ENCODE measurements at regions not wholly inside any gene's neighbourhood (a gene's known extent, or its start where the extent isn't known, plus 50 kb on each side); places are given as distances from the start of the nearest gene placed in this dataset.

GRCh38 chr2:136613096-136613495 is 152.2 kb upstream of the THSD7B start (continued):
- no peak for TF ChIP-seq POLR2AphosphoS2 (IDR thresholded peaks at IDR 0.05; ENCODE audit: low read depth, low read length)
- no peak for TF ChIP-seq IRF3 (IDR thresholded peaks at IDR 0.05)
- no peak for TF ChIP-seq ZNF24 (IDR thresholded peaks at IDR 0.05)
- no peak for TF ChIP-seq SMC3 (IDR thresholded peaks at IDR 0.05; ENCODE audit: borderline replicate concordance, low read length)
- TF ChIP-seq E4F1 (IDR thresholded peaks at IDR 0.05; ENCODE audit: borderline replicate concordance, partially characterized antibody) = no peak
- no peak for TF ChIP-seq IRF4 (IDR thresholded peaks at IDR 0.05; ENCODE audit: low read depth, low read length)
- no peak for TF ChIP-seq MAX (IDR thresholded peaks at IDR 0.05; ENCODE audit: low read depth, low read length)
- no peak for TF ChIP-seq DPF2 (IDR thresholded peaks at IDR 0.05)
- TF ChIP-seq SREBF2 (IDR thresholded peaks at IDR 0.05; ENCODE audit: low read length) = no peak

- H2AFZ ChIP-seq (ENCODE audit: control insufficient read depth, low read depth, low read length) = no peak overlapping the region
- DNase-seq (ENCODE audit: low read depth, low spot score) (no peak), FAIRE-seq (no peak), ATAC-seq (no peak)
- H3K27ac ChIP-seq (ENCODE audit: control insufficient read depth, insufficient read depth) = no peak overlapping the region
- ChIA-PET SMC1A (ENCODE audit: uncharacterized antibody, unreplicated experiment) (no interaction called here), POLR2A (no interaction called here), RAD21 (ENCODE audit: unreplicated experiment) (no interaction called here), CTCF (no interaction called here)
- BruUV-seq (replicated peaks) = no TSS peak
- no peaks in the 10 kb centered on the region for H3K4me1 ChIP-seq (ENCODE audit: control insufficient read depth, insufficient read depth, low read length)
- H3K4me3 ChIP-seq = no peak overlapping the region
- no peak overlapping the region for H3K4me2 ChIP-seq (ENCODE audit: control insufficient read depth, insufficient read depth)
- H3K9ac ChIP-seq (ENCODE audit: control insufficient read depth, insufficient read depth, low read length) = no peak overlapping the region
- H4K20me1 ChIP-seq (ENCODE audit: control insufficient read depth, insufficient read depth) = no peaks in the 10 kb centered on the region
- H3K27me3 ChIP-seq (replicated peaks in 1 of 2; ENCODE audit: control insufficient read depth in 2 of 2, insufficient read depth in 2 of 2, low read length in 1 of 2) = peaks cover 0 to 1% of the 10 kb centered on the region in 2 experiments; a peak in 2 of 4 replicates
- intact Hi-C loops (cut with micrococcal nuclease; ENCODE audit: unreplicated experiment) (no loop called here), in situ Hi-C loops (cut with MboI) (no loop called here)
- 19% methylated on average over 3 of the region's 3 CpGs for WGBS (ENCODE audit: insufficient coverage, insufficient replicate concordance, low lambda C conversion rate, missing lambda C conversion rate)
- H3K36me3 ChIP-seq (ENCODE audit: control insufficient read depth in 2 of 2, insufficient read depth in 2 of 2, low read length in 1 of 2) = no peaks in the 10 kb centered on the region
- no peaks in the 10 kb centered on the region for H3K79me2 ChIP-seq (ENCODE audit: control insufficient read depth, insufficient read depth, low read length)
- no peaks in the 10 kb centered on the region for H3K9me3 ChIP-seq (replicated peaks; ENCODE audit: control insufficient read depth, insufficient read depth, low read length)
- TF ChIP-seq POLR2AphosphoS2 (IDR thresholded peaks at IDR 0.05; ENCODE audit: low read depth, low read length) (no peak), FOXM1 (IDR thresholded peaks at IDR 0.05; ENCODE audit: low read depth, low read length) (no peak), IRF3 (IDR thresholded peaks at IDR 0.05) (no peak), RUNX3 (IDR thresholded peaks at IDR 0.05; ENCODE audit: low read length) (no peak), RELA (IDR thresholded peaks at IDR 0.05; ENCODE audit: borderline replicate concordance, partially characterized antibody) (no peak), BMI1 (IDR thresholded peaks at IDR 0.05; ENCODE audit: borderline replicate concordance) (no peak), ZNF207 (IDR thresholded peaks at IDR 0.05; ENCODE audit: borderline replicate concordance) (no peak), NFXL1 (IDR thresholded peaks at IDR 0.05; ENCODE audit: borderline replicate concordance) (no peak), KDM1A (IDR thresholded peaks at IDR 0.05; ENCODE audit: borderline replicate concordance) (no peak), EED (IDR thresholded peaks at IDR 0.05; ENCODE audit: low read depth) (no peak), EGR1 (IDR thresholded peaks at IDR 0.05; ENCODE audit: borderline replicate concordance in 1 of 2, low read depth in 2 of 2, low read length in 2 of 2) (no peak)
Measured at GRCh38 chr2:136612079-136612478, 153.3 kb upstream of the THSD7B start.

All from GM12878 (cell line).